Sigmoid colon (tissue), 4 donors: ENCODE measurements at regions not wholly inside any gene's neighbourhood (a gene's known extent, or its start where the extent isn't known, plus 50 kb on each side); places are given as distances from the start of the nearest gene placed in this dataset.

Experiments
- CTCF ChIP-seq, 4 experiments: fragments of 450-650 bp in 3 of 4; fragments of 200-600 bp in 1 of 4; IDR thresholded peaks; one replicate each; pipeline ENCODE4 v1.5.1; 2016 to 2019; ENCODE audit warnings: antibody characterized with exemption in 4 of 4, mild to moderate bottlenecking in 3 of 4, moderate library complexity in 2 of 4
- POLR2AphosphoS5 ChIP-seq, 4 donors: sonication (generic); formaldehyde crosslinking; IDR thresholded peaks; one replicate each; pipeline ENCODE4 v1.6.1; 2017; ENCODE audit warnings: antibody characterized with exemption in 4 of 4

- no peak for TF ChIP-seq CTCF (IDR thresholded peaks at IDR 0.05)
- peak in 2 of 4 donors; percentile 6 to 39 for TF ChIP-seq POLR2AphosphoS5 (IDR thresholded peaks at IDR 0.05)
Observed at GRCh38 chr2:9739531-9739964, 103.7 kb upstream of the TAF1B start.
